HepG2 (cell line): ENCODE measurements at regions not wholly inside any gene's neighbourhood (a gene's known extent, or its start where the extent isn't known, plus 50 kb on each side); places are given as distances from the start of the nearest gene placed in this dataset.

Source experiments
- AKAP8 ChIP-seq: sonication (generic); formaldehyde crosslinking; IDR thresholded peaks from 2 replicates; pipeline ENCODE4 v1.5.1; 2020; ENCODE audit warnings: mild to moderate bottlenecking, missing genetic modification reagents
- CENPT ChIP-seq: sonication (generic); formaldehyde crosslinking; IDR thresholded peaks from 2 replicates; pipeline ENCODE4 v1.8.0; 2022; ENCODE audit warnings: low read depth, mild to moderate bottlenecking, moderate library complexity, missing genetic modification reagents
- EZH2 ChIP-seq: conservative IDR thresholded peaks from 2 replicates; pipeline ENCODE4 v1.6.1; 2012; ENCODE audit warnings: mild to moderate bottlenecking, low read depth, low read length, moderate library complexity
- GLI4 ChIP-seq: sonication (generic); formaldehyde crosslinking; IDR thresholded peaks from 2 replicates; pipeline ENCODE4 v1.5.1; 2020; ENCODE audit warnings: missing genetic modification reagents, mild to moderate bottlenecking, moderate library complexity, borderline replicate concordance
- GZF1 ChIP-seq: sonication (generic); formaldehyde crosslinking; IDR thresholded peaks from 2 replicates; pipeline ENCODE4 v1.5.1; 2020; ENCODE audit warnings: mild to moderate bottlenecking, missing genetic modification reagents
- HHEX ChIP-seq: IDR thresholded peaks from 2 replicates; pipeline ENCODE4 v1.6.1; 2016; ENCODE audit warnings: control low read depth
- KLF6 ChIP-seq: IDR thresholded peaks from 2 replicates; pipeline ENCODE4 v1.8.0; 2016; ENCODE audit warnings: missing biosample characterization, missing genetic modification reagents
- ZBTB38 ChIP-seq: sonication (generic); formaldehyde crosslinking; IDR thresholded peaks from 2 replicates; pipeline ENCODE4 v1.5.1; 2020; ENCODE audit warnings: mild to moderate bottlenecking, missing genetic modification reagents
- ZMAT3 ChIP-seq: sonication (generic); formaldehyde crosslinking; conservative IDR thresholded peaks from 2 replicates; pipeline ENCODE4 v1.7.0; 2021; ENCODE audit warnings: missing genetic modification reagents
- ZNF30 ChIP-seq: sonication (generic); formaldehyde crosslinking; IDR thresholded peaks from 2 replicates; pipeline ENCODE4 v1.5.0; 2020; ENCODE audit warnings: mild to moderate bottlenecking, missing genetic modification reagents
- TF ChIP-seq, protein P1 (sequence below): sonication (generic); formaldehyde crosslinking; IDR thresholded peaks from 2 replicates; pipeline ENCODE4 v1.4.0; 2020; ENCODE audit warnings: missing genetic modification reagents, mild to moderate bottlenecking, borderline replicate concordance
- TF ChIP-seq, protein P2 (sequence below): sonication (generic); formaldehyde crosslinking; IDR thresholded peaks from 2 replicates; pipeline ENCODE4 v1.9.0; 2021; ENCODE audit warnings: missing genetic modification reagents, borderline replicate concordance
- TF ChIP-seq, protein P3 (sequence below): IDR thresholded peaks from 2 replicates; pipeline ENCODE4 v1.6.1; 2016; ENCODE audit warnings: low read depth
- TF ChIP-seq, protein P4 (sequence below): sonication (generic); formaldehyde crosslinking; IDR thresholded peaks from 2 replicates; pipeline ENCODE4 v1.4.0; 2020; ENCODE audit warnings: mild to moderate bottlenecking, missing genetic modification reagents
- TF ChIP-seq, protein P5 (sequence below): sonication (generic); formaldehyde crosslinking; conservative IDR thresholded peaks from 2 replicates; pipeline ENCODE4 v1.4.0; 2020; ENCODE audit warnings: missing genetic modification reagents
- TF ChIP-seq, protein P6 (sequence below): IDR thresholded peaks from 2 replicates; pipeline ENCODE4 v1.6.1; 2016; ENCODE audit warnings: low read depth, borderline replicate concordance

DNA sequence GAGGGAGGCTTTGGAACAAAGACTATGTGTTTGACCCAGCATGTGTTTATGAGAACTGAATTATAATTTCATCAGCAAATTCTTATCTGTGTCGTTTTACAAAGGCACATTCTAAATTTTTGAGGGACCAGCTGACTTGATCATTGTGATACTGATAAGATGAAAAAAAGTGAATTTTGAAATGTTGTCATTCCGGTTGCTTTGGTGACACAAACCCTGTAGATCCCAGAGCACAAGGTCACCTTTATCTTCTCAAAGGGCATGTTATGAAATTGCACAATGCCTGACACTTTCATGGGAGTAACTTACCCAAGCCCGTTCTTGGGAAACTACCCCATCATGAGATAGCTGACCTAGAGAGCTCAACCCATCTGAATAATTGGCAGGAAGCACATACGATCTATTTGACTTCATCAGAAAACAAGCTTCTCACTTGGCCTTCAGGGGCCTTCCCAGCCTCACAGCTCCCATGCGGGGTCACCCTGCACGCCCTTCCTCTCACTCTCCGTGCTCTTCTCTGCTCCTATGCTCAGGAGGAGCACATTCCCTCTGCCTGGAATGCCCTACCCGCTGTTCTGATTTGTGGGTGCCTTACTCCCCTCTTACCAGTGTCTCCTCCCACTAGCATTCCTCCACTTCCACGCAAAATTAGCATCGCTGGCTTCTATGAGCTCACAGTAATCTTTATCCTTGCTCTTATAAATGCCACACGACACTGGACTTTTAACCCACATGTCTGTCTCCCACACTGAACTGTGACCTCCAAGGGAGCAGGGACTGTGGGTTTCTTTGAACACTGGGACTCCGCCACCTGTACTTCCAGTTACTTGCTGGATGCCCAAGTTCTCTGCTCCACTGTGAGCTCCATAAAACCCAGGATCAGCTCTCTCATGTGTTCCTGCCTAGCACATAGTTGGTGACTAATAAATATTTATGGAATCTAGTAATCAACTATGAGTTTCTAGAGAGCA lies 555.8 kb upstream of the ID2 start (continued):
- TF ChIP-seq, protein P1, sequence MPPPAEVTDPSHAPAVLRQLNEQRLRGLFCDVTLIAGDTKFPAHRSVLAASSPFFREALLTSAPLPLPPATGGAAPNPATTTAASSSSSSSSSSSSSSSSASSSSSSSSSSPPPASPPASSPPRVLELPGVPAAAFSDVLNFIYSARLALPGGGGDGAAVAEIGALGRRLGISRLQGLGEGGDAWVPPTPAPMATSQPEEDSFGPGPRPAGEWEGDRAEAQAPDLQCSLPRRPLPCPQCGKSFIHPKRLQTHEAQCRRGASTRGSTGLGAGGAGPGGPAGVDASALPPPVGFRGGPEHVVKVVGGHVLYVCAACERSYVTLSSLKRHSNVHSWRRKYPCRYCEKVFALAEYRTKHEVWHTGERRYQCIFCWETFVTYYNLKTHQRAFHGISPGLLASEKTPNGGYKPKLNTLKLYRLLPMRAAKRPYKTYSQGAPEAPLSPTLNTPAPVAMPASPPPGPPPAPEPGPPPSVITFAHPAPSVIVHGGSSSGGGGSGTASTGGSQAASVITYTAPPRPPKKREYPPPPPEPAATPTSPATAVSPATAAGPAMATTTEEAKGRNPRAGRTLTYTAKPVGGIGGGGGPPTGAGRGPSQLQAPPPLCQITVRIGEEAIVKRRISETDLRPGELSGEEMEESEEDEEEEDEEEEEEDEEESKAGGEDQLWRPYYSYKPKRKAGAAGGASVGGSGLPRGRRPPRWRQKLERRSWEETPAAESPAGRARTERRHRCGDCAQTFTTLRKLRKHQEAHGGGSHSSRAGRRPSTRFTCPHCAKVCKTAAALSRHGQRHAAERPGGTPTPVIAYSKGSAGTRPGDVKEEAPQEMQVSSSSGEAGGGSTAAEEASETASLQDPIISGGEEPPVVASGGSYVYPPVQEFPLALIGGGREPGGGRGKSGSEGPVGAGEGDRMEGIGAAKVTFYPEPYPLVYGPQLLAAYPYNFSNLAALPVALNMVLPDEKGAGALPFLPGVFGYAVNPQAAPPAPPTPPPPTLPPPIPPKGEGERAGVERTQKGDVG (CRISPR knock-in tag), result peak; percentile 38; the same call in 1 of the 2 replicates
- TF ChIP-seq GLI4 (CRISPR knock-in tag) (no peak), ZMAT3 (peak; percentile 60), ZBTB38 (peak; percentile 94), GZF1 (CRISPR knock-in tag) (no peak), KLF6 (peak; percentile 78), CENPT (no peak), AKAP8 (CRISPR knock-in tag) (peak; percentile 77; the same call in 1 of the 2 replicates), EZH2 (no peak), HHEX (peak; percentile 73), ZNF30 (CRISPR knock-in tag) (no peak)
- TF ChIP-seq, protein P2, sequence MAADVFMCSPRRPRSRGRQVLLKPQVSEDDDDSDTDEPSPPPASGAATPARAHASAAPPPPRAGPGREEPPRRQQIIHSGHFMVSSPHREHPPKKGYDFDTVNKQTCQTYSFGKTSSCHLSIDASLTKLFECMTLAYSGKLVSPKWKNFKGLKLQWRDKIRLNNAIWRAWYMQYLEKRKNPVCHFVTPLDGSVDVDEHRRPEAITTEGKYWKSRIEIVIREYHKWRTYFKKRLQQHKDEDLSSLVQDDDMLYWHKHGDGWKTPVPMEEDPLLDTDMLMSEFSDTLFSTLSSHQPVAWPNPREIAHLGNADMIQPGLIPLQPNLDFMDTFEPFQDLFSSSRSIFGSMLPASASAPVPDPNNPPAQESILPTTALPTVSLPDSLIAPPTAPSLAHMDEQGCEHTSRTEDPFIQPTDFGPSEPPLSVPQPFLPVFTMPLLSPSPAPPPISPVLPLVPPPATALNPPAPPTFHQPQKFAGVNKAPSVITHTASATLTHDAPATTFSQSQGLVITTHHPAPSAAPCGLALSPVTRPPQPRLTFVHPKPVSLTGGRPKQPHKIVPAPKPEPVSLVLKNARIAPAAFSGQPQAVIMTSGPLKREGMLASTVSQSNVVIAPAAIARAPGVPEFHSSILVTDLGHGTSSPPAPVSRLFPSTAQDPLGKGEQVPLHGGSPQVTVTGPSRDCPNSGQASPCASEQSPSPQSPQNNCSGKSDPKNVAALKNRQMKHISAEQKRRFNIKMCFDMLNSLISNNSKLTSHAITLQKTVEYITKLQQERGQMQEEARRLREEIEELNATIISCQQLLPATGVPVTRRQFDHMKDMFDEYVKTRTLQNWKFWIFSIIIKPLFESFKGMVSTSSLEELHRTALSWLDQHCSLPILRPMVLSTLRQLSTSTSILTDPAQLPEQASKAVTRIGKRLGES (CRISPR knock-in tag), result 0 out of 2 replicates have a peak, but pooled peaks have one; percentile 37
- TF ChIP-seq, protein P3, sequence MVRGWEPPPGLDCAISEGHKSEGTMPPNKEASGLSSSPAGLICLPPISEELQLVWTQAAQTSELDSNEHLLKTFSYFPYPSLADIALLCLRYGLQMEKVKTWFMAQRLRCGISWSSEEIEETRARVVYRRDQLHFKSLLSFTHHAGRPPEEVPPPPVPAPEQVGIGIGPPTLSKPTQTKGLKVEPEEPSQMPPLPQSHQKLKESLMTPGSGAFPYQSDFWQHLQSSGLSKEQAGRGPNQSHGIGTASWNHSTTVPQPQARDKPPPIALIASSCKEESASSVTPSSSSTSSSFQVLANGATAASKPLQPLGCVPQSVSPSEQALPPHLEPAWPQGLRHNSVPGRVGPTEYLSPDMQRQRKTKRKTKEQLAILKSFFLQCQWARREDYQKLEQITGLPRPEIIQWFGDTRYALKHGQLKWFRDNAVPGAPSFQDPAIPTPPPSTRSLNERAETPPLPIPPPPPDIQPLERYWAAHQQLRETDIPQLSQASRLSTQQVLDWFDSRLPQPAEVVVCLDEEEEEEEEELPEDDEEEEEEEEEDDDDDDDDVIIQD, result peak; percentile 98
- TF ChIP-seq, protein P4, sequence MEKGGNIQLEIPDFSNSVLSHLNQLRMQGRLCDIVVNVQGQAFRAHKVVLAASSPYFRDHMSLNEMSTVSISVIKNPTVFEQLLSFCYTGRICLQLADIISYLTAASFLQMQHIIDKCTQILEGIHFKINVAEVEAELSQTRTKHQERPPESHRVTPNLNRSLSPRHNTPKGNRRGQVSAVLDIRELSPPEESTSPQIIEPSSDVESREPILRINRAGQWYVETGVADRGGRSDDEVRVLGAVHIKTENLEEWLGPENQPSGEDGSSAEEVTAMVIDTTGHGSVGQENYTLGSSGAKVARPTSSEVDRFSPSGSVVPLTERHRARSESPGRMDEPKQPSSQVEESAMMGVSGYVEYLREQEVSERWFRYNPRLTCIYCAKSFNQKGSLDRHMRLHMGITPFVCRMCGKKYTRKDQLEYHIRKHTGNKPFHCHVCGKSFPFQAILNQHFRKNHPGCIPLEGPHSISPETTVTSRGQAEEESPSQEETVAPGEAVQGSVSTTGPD (CRISPR knock-in tag), result no peak
- TF ChIP-seq, protein P5, sequence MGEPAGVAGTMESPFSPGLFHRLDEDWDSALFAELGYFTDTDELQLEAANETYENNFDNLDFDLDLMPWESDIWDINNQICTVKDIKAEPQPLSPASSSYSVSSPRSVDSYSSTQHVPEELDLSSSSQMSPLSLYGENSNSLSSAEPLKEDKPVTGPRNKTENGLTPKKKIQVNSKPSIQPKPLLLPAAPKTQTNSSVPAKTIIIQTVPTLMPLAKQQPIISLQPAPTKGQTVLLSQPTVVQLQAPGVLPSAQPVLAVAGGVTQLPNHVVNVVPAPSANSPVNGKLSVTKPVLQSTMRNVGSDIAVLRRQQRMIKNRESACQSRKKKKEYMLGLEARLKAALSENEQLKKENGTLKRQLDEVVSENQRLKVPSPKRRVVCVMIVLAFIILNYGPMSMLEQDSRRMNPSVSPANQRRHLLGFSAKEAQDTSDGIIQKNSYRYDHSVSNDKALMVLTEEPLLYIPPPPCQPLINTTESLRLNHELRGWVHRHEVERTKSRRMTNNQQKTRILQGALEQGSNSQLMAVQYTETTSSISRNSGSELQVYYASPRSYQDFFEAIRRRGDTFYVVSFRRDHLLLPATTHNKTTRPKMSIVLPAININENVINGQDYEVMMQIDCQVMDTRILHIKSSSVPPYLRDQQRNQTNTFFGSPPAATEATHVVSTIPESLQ (CRISPR knock-in tag), result 0 out of 2 replicates have a peak, but pooled peaks have one; percentile 80
- TF ChIP-seq, protein P6, sequence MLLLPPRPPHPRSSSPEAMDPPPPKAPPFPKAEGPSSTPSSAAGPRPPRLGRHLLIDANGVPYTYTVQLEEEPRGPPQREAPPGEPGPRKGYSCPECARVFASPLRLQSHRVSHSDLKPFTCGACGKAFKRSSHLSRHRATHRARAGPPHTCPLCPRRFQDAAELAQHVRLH (CRISPR knock-in tag), result peak; percentile 56; the same call in 1 of the 2 replicates
